ENCODE measurements at regions not wholly inside any gene's neighbourhood (a gene's known extent, or its start where the extent isn't known, plus 50 kb on each side); places are given as distances from the start of the nearest gene placed in this dataset.

DNA sequence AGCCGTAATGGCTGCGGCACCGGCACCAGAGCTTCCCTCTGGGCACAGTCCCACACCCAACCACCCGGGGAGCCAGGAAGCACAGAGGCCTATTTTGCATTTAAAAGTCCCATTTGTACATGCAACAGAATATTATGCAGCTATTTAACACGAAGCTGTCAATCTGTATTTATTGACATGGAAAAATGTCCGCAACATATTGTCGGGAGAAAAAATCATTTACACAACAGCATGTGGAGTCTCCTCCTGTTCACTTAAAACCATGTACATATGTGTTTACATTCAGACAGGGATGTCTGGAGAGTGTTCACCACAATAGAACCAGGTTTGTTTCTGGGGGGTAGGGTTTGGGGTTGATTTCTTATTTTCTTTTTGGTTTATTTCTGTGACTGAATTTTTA lies 63.4 kb upstream of the GRIK3 start:
- no peak for TF ChIP-seq EZH2phosphoT487 (IDR thresholded peaks at IDR 0.05; ENCODE audit: low read length)
- TF ChIP-seq CTCF (IDR thresholded peaks at IDR 0.05; ENCODE audit: low read length), result no peak
- no peak for TF ChIP-seq EZH2 (optimal IDR thresholded peaks at IDR 0.05; ENCODE audit: low read depth, low read length)
- no peaks in the 10 kb centered on the region for H3K9me3 ChIP-seq (replicated peaks; ENCODE audit: insufficient read depth, low read length)

DNA sequence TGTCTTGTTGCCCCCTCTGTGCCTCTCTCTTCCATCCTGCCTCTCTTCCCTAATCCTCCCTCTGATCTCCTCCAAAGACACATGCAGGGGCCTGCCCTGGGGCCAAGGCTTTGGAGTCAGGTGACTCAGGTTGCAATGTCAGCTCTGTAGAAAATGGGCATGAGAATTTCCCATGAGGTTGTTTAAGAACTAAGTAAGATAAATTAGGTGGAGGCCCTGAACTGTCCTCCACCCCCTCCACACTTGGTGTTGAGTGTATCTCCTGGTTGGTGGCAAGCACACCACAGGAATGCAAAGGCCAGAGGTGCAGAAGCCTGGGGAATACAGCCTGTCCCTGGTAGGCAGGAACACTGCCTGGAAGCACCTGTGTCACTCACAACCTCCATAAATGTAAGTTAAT lies 63.9 kb upstream of the GRIK3 start:
- Histone ChIP-seq H3K9ac (ENCODE audit: low read length) (no peak overlapping the region), H3K79me2 (ENCODE audit: low read length) (no peaks in the 10 kb centered on the region), H3K27ac (ENCODE audit: low read length) (no peak overlapping the region)

More for the DNA sequence above, 63.4 kb upstream of the GRIK3 start:
- Histone ChIP-seq H3K4me3 (ENCODE audit: low read length) (no peak overlapping the region), H3K27me3 (replicated peaks; ENCODE audit: insufficient read depth, low read length) (peaks cover 80% of the 10 kb centered on the region), H3F3A (ENCODE audit: insufficient read depth, low read length) (no peaks in the 10 kb centered on the region), H3K9me2 (replicated peaks; ENCODE audit: insufficient read depth, low read length) (no peaks in the 10 kb centered on the region), H2AFZ (ENCODE audit: low read length) (no peak overlapping the region), H3K79me2 (ENCODE audit: low read length) (no peaks in the 10 kb centered on the region), H3K4me2 (ENCODE audit: low read depth, low read length) (no peak overlapping the region), H4K20me1 (ENCODE audit: insufficient read depth, low read length) (no peaks in the 10 kb centered on the region; the same call in 1 of the 2 replicates), H3K4me1 (ENCODE audit: low read length) (no peaks in the 10 kb centered on the region), H3K36me3 (replicated peaks; ENCODE audit: insufficient read depth, low read length) (no peaks in the 10 kb centered on the region), H3K9ac (ENCODE audit: low read length) (no peak overlapping the region), H3K27ac (ENCODE audit: low read length) (no peak overlapping the region)
- no peak for DNase-seq

GRCh38 chr1:37100310-37100709 lies 66.0 kb upstream of the GRIK3 start:
- H3K9me3 ChIP-seq (replicated peaks; ENCODE audit: insufficient read depth, low read length), result no peaks in the 10 kb centered on the region
- no peak overlapping the region for H2AFZ ChIP-seq (ENCODE audit: low read length)
- H3K79me2 ChIP-seq (ENCODE audit: low read length), result no peaks in the 10 kb centered on the region
- H3K9ac ChIP-seq (ENCODE audit: low read length), result no peak overlapping the region
- H4K20me1 ChIP-seq (ENCODE audit: insufficient read depth, low read length), result no peaks in the 10 kb centered on the region; the same call in 1 of the 2 replicates
- no peaks in the 10 kb centered on the region for H3F3A ChIP-seq (ENCODE audit: insufficient read depth, low read length)
- no peak overlapping the region for H3K4me2 ChIP-seq (ENCODE audit: low read depth, low read length)
- H3K4me3 ChIP-seq (ENCODE audit: low read length), result no peak overlapping the region
- no peak for DNase-seq
- H3K27ac ChIP-seq (ENCODE audit: low read length), result no peak overlapping the region
- H3K27me3 ChIP-seq (replicated peaks; ENCODE audit: insufficient read depth, low read length), result peaks cover 75% of the 10 kb centered on the region
- no peaks in the 10 kb centered on the region for H3K36me3 ChIP-seq (replicated peaks; ENCODE audit: insufficient read depth, low read length)
- H3K4me1 ChIP-seq (ENCODE audit: low read length), result no peaks in the 10 kb centered on the region
- TF ChIP-seq EZH2 (optimal IDR thresholded peaks at IDR 0.05; ENCODE audit: low read depth, low read length) (no peak), EZH2phosphoT487 (IDR thresholded peaks at IDR 0.05; ENCODE audit: low read length) (no peak), CTCF (IDR thresholded peaks at IDR 0.05; ENCODE audit: low read length) (no peak)
- H3K9me2 ChIP-seq (replicated peaks; ENCODE audit: insufficient read depth, low read length), result no peaks in the 10 kb centered on the region

More for the DNA sequence above, 63.9 kb upstream of the GRIK3 start:
- no peaks in the 10 kb centered on the region for H3K9me2 ChIP-seq (replicated peaks; ENCODE audit: insufficient read depth, low read length)
- no peaks in the 10 kb centered on the region for H3K9me3 ChIP-seq (replicated peaks; ENCODE audit: insufficient read depth, low read length)
- H3K36me3 ChIP-seq (replicated peaks; ENCODE audit: insufficient read depth, low read length), result no peaks in the 10 kb centered on the region
- H3K4me2 ChIP-seq (ENCODE audit: low read depth, low read length), result no peak overlapping the region
- peaks cover 78% of the 10 kb centered on the region for H3K27me3 ChIP-seq (replicated peaks; ENCODE audit: insufficient read depth, low read length)
- H4K20me1 ChIP-seq (ENCODE audit: insufficient read depth, low read length), result no peaks in the 10 kb centered on the region; the same call in 1 of the 2 replicates
- no peaks in the 10 kb centered on the region for H3K4me1 ChIP-seq (ENCODE audit: low read length)
- no peak for DNase-seq
- H3F3A ChIP-seq (ENCODE audit: insufficient read depth, low read length), result no peaks in the 10 kb centered on the region
- TF ChIP-seq EZH2phosphoT487 (IDR thresholded peaks at IDR 0.05; ENCODE audit: low read length), result no peak
- TF ChIP-seq EZH2 (optimal IDR thresholded peaks at IDR 0.05; ENCODE audit: low read depth, low read length), result no peak
- TF ChIP-seq CTCF (IDR thresholded peaks at IDR 0.05; ENCODE audit: low read length), result no peak
- no peak overlapping the region for H3K4me3 ChIP-seq (ENCODE audit: low read length)
- H2AFZ ChIP-seq (ENCODE audit: low read length), result no peak overlapping the region

Data from MM.1S (cell line).